MM.1S (cell line): ENCODE measurements at regions not wholly inside any gene's neighbourhood (a gene's known extent, or its start where the extent isn't known, plus 50 kb on each side); places are given as distances from the start of the nearest gene placed in this dataset.

Experiments
- DNase-seq: peaks from one replicate; pipeline ENCODE4 v3.0.0-alpha.2; 2015
- H2AFZ ChIP-seq: fragments of 300-600 bp; sonication (generic); 2 replicates; pipeline ENCODE4 v1.6.0; 2016; ENCODE audit warnings: antibody characterized with exemption, low read length
- H3F3A ChIP-seq: fragments of 300-600 bp; sonication (generic); 2 replicates; pipeline ENCODE4 v1.6.1; 2016; ENCODE audit warnings: mild to moderate bottlenecking, antibody characterized with exemption, low read length, moderate library complexity, mixed read lengths; ENCODE audit not compliant: insufficient read depth
- H3K27ac ChIP-seq: fragments of 300-600 bp; sonication (generic); 2 replicates; pipeline ENCODE4 v1.5.1; 2016; ENCODE audit warnings: mild to moderate bottlenecking, low read length
- H3K27me3 ChIP-seq: fragments of 300-600 bp; sonication (generic); replicated peaks from 2 replicates; pipeline ENCODE4 v1.6.0; 2016; ENCODE audit warnings: low read length; ENCODE audit not compliant: insufficient read depth
- H3K36me3 ChIP-seq: fragments of 300-600 bp; sonication (generic); replicated peaks from 2 replicates; pipeline ENCODE4 v1.6.1; 2016; ENCODE audit warnings: mild to moderate bottlenecking, low read length, mixed read lengths; ENCODE audit not compliant: insufficient read depth
- H3K4me1 ChIP-seq: fragments of 300-600 bp; sonication (generic); 2 replicates; pipeline ENCODE4 v1.6.1; 2016; ENCODE audit warnings: low read length, mixed read lengths
- H3K4me2 ChIP-seq: fragments of 300-600 bp; sonication (generic); 2 replicates; pipeline ENCODE4 v1.6.0; 2016; ENCODE audit warnings: low read depth, low read length
- H3K4me3 ChIP-seq: fragments of 300-600 bp; sonication (generic); 2 replicates; pipeline ENCODE4 v1.5.1; 2016; ENCODE audit warnings: low read length, mixed read lengths
- H3K79me2 ChIP-seq: fragments of 300-600 bp; sonication (generic); 2 replicates; pipeline ENCODE4 v1.6.1; 2016; ENCODE audit warnings: mixed run types, low read length, mixed read lengths
- H3K9ac ChIP-seq: fragments of 300-600 bp; sonication (generic); 2 replicates; pipeline ENCODE4 v1.6.1; 2016; ENCODE audit warnings: low read length, mixed read lengths
- H3K9me2 ChIP-seq: fragments of 300-600 bp; sonication (generic); replicated peaks from 2 replicates; pipeline ENCODE4 v1.6.1; 2016; ENCODE audit warnings: mild to moderate bottlenecking, low read length, mixed read lengths; ENCODE audit not compliant: insufficient read depth
- H3K9me3 ChIP-seq: fragments of 300-600 bp; sonication (generic); replicated peaks from 2 replicates; pipeline ENCODE4 v1.6.1; 2016; ENCODE audit warnings: mild to moderate bottlenecking, low read length, mixed read lengths; ENCODE audit not compliant: insufficient read depth
- H4K20me1 ChIP-seq: fragments of 300-600 bp; sonication (generic); 2 replicates; pipeline ENCODE4 v1.6.1; 2016; ENCODE audit warnings: mild to moderate bottlenecking, low read length, moderate library complexity, mixed read lengths; ENCODE audit not compliant: insufficient read depth
- CTCF ChIP-seq: fragments of 300-600 bp; sonication (generic); IDR thresholded peaks from 2 replicates; pipeline ENCODE4 v1.5.1; 2016; ENCODE audit warnings: antibody characterized with exemption, low read length, mixed read lengths
- EZH2 ChIP-seq: fragments of 300-600 bp; sonication (generic); optimal IDR thresholded peaks from 2 replicates; pipeline ENCODE3; 2017; ENCODE audit warnings: low read depth, mild to moderate bottlenecking, antibody characterized with exemption, low read length, mixed read lengths
- EZH2phosphoT487 ChIP-seq: fragments of 300-600 bp; sonication (generic); IDR thresholded peaks from 2 replicates; pipeline ENCODE4 v1.6.1; 2018; ENCODE audit warnings: antibody characterized with exemption, low read length

GRCh38 chr6:80674669-80675068, 568.2 kb downstream of the BCKDHB start:
- Histone ChIP-seq H3K9ac (no peak overlapping the region), H3K27ac (no peak overlapping the region)

GRCh38 chr6:80673367-80673766, 566.9 kb downstream of the BCKDHB start:
- no peak overlapping the region for H3K27ac ChIP-seq
- H2AFZ ChIP-seq = no peak overlapping the region

More at GRCh38 chr6:80674669-80675068, 568.2 kb downstream of the BCKDHB start:
- no peak for TF ChIP-seq CTCF
- no peak for TF ChIP-seq EZH2
- no peak for TF ChIP-seq EZH2phosphoT487
- no peaks in the 10 kb centered on the region for H4K20me1 ChIP-seq
- H3K79me2 ChIP-seq = no peaks in the 10 kb centered on the region
- no peaks in the 10 kb centered on the region for H3F3A ChIP-seq
- no peaks in the 10 kb centered on the region for H3K9me3 ChIP-seq
- no peaks in the 10 kb centered on the region for H3K36me3 ChIP-seq
- DNase-seq = no peak
- H3K27me3 ChIP-seq = no peaks in the 10 kb centered on the region
- no peak overlapping the region for H3K4me3 ChIP-seq
- no peak overlapping the region for H3K4me2 ChIP-seq
- no peaks in the 10 kb centered on the region for H3K4me1 ChIP-seq
- H3K9me2 ChIP-seq = no peaks in the 10 kb centered on the region
- H2AFZ ChIP-seq = no peak overlapping the region

GRCh38 chr6:80667006-80667405, 560.5 kb downstream of the BCKDHB start:
- no peak overlapping the region for H3K9ac ChIP-seq
- H3K4me2 ChIP-seq = no peak overlapping the region
- no peak overlapping the region for H2AFZ ChIP-seq
- no peaks in the 10 kb centered on the region for H3K27me3 ChIP-seq
- no peaks in the 10 kb centered on the region for H3K36me3 ChIP-seq
- no peaks in the 10 kb centered on the region for H3K4me1 ChIP-seq
- no peaks in the 10 kb centered on the region for H3K9me3 ChIP-seq
- TF ChIP-seq CTCF (no peak), EZH2 (no peak)
- DNase-seq = no peak
- H4K20me1 ChIP-seq = no peaks in the 10 kb centered on the region
- H3K27ac ChIP-seq = no peak overlapping the region
- H3K4me3 ChIP-seq = no peak overlapping the region
- no peaks in the 10 kb centered on the region for H3K79me2 ChIP-seq
- no peaks in the 10 kb centered on the region for H3K9me2 ChIP-seq
- no peaks in the 10 kb centered on the region for H3F3A ChIP-seq

More at GRCh38 chr6:80673367-80673766, 566.9 kb downstream of the BCKDHB start:
- H4K20me1 ChIP-seq = no peaks in the 10 kb centered on the region
- H3K4me2 ChIP-seq = no peak overlapping the region
- H3K9me3 ChIP-seq = no peaks in the 10 kb centered on the region
- H3K27me3 ChIP-seq = no peaks in the 10 kb centered on the region
- H3F3A ChIP-seq = no peaks in the 10 kb centered on the region
- TF ChIP-seq CTCF (no peak), EZH2phosphoT487 (no peak), EZH2 (no peak)
- H3K4me1 ChIP-seq = no peaks in the 10 kb centered on the region
- no peaks in the 10 kb centered on the region for H3K36me3 ChIP-seq
- DNase-seq = no peak
- no peaks in the 10 kb centered on the region for H3K79me2 ChIP-seq
- no peak overlapping the region for H3K9ac ChIP-seq
- H3K9me2 ChIP-seq = no peaks in the 10 kb centered on the region
- H3K4me3 ChIP-seq = no peak overlapping the region
